PFSK-1 (cell line): ENCODE measurements at regions not wholly inside any gene's neighbourhood (a gene's known extent, or its start where the extent isn't known, plus 50 kb on each side); places are given as distances from the start of the nearest gene placed in this dataset.

ENCODE experiments used
- FOXP2 ChIP-seq: optimal IDR thresholded peaks from 2 replicates; pipeline ENCODE3; 2011; ENCODE audit warnings: borderline replicate concordance, control low read depth, inconsistent platforms; ENCODE audit not compliant: insufficient read depth; ENCODE audit errors: extremely low read length, extremely low read depth
- POLR2AphosphoS5 ChIP-seq: IDR thresholded peaks from 2 replicates; pipeline ENCODE4 v1.6.1; 2012; ENCODE audit warnings: low read depth, mild to moderate bottlenecking, control low read depth, low read length, moderate library complexity
- SIN3A ChIP-seq: IDR thresholded peaks from 2 replicates; pipeline ENCODE4 v1.6.1; 2012; ENCODE audit warnings: mild to moderate bottlenecking, low read length, moderate library complexity, borderline replicate concordance; ENCODE audit not compliant: insufficient read depth
- TAF1 ChIP-seq: IDR thresholded peaks from 2 replicates; pipeline ENCODE4 v1.6.1; 2012; ENCODE audit warnings: low read length, control low read depth, borderline replicate concordance; ENCODE audit not compliant: insufficient read depth
- TF ChIP-seq, protein P1 (sequence below), 2 experiments: IDR thresholded peaks; 2 replicates each; pipeline versions ENCODE4 v1.6.1 to v1.8.0; 2011 to 2012; ENCODE audit warnings: low read depth in 2 of 2, low read length in 2 of 2, control low read depth in 1 of 2, inconsistent platforms in 1 of 2, mild to moderate bottlenecking in 1 of 2, moderate library complexity in 1 of 2; ENCODE audit not compliant: insufficient read depth in 1 of 2

DNA sequence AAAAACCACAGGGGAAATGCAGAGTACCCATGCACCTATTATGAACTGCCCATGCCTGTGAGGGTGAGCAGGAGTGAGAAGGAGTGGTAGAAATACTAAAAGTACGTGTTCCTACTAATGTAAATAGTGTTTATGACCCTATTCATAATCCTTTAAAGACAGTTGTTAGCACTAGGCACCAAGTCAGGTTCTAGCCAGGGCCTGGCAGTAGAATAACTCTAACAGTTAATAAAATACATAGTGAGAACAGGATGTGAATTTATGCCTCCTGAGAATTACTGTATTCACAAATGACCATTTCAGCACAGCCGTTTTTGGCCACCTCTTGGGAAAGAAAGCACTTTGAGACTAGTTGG lies 103.2 kb upstream of the TARS1 start:
- no peak for TF ChIP-seq SIN3A
- TF ChIP-seq, protein P1, sequence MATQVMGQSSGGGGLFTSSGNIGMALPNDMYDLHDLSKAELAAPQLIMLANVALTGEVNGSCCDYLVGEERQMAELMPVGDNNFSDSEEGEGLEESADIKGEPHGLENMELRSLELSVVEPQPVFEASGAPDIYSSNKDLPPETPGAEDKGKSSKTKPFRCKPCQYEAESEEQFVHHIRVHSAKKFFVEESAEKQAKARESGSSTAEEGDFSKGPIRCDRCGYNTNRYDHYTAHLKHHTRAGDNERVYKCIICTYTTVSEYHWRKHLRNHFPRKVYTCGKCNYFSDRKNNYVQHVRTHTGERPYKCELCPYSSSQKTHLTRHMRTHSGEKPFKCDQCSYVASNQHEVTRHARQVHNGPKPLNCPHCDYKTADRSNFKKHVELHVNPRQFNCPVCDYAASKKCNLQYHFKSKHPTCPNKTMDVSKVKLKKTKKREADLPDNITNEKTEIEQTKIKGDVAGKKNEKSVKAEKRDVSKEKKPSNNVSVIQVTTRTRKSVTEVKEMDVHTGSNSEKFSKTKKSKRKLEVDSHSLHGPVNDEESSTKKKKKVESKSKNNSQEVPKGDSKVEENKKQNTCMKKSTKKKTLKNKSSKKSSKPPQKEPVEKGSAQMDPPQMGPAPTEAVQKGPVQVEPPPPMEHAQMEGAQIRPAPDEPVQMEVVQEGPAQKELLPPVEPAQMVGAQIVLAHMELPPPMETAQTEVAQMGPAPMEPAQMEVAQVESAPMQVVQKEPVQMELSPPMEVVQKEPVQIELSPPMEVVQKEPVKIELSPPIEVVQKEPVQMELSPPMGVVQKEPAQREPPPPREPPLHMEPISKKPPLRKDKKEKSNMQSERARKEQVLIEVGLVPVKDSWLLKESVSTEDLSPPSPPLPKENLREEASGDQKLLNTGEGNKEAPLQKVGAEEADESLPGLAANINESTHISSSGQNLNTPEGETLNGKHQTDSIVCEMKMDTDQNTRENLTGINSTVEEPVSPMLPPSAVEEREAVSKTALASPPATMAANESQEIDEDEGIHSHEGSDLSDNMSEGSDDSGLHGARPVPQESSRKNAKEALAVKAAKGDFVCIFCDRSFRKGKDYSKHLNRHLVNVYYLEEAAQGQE (IDR thresholded peaks at IDR 0.05; ENCODE audit: insufficient read depth in 1 of 2, low read depth in 2 of 2, low read length in 2 of 2): no peak
- TF ChIP-seq POLR2AphosphoS5: no peak
- no peak for TF ChIP-seq FOXP2
- TF ChIP-seq TAF1: no peak

DNA sequence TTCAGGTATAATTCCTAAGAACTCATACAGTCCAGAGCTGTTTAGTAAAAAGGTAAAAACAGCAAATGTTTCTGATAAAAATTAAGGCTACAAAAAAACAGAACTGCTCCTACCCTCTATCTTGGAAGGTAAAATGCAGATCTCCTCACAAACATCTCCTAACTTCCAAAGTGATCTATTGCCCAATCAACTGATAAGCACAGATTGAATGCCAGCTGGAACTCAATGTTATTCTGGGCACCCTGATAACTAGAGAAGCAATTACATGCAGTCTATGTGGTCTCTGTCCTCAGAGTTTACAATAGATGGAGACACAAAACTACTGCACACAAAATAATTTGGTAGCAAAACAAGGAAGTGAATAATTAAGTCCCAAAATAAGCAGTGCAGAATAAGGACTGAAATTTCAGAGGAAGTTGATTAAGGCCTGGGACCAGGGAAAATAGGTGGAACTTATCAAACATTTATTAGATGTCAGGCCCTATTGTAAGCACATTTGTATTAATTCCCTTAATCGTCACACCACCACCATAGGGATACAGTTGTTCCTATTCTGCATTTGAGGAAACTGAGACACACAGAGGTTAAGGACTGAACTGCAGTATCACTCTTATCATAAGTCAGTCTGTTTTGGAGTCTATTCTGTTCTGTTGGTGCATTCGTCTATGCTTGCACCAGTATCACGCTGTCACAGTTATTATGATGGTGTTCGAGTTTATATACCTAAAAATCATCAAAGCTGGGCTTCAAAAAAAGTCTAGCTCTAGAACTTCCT lies 102.2 kb upstream of the TARS1 start:
- TF ChIP-seq, protein P1 (IDR thresholded peaks at IDR 0.05; ENCODE audit: insufficient read depth in 1 of 2, low read depth in 2 of 2, low read length in 2 of 2): no peak
- TF ChIP-seq FOXP2 (no peak), TAF1 (no peak), POLR2AphosphoS5 (no peak), SIN3A (no peak)

DNA sequence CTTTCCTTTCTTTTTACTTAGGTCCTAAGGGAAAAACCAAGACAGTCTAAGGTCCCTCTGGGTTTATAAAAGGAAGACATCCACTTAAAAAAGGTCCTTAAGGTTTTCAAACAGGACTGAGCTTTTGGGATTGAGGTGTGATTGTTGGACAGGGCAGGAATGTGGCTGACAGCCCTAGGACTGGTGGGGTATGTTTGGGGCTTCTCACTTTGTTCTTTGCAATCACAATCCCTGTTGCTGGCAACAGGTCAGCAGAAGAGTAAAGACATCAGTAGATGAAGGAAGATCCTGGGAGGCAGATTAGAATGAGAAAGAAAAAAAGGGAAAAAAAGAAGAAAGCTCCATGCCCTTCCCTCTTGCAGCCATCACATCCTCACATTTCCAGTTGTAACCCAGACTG lies 101.4 kb upstream of the TARS1 start:
- TF ChIP-seq, protein P1 (IDR thresholded peaks at IDR 0.05; ENCODE audit: insufficient read depth in 1 of 2, low read depth in 2 of 2, low read length in 2 of 2): no peak
- TF ChIP-seq SIN3A (no peak), POLR2AphosphoS5 (no peak), TAF1 (no peak), FOXP2 (no peak)

DNA sequence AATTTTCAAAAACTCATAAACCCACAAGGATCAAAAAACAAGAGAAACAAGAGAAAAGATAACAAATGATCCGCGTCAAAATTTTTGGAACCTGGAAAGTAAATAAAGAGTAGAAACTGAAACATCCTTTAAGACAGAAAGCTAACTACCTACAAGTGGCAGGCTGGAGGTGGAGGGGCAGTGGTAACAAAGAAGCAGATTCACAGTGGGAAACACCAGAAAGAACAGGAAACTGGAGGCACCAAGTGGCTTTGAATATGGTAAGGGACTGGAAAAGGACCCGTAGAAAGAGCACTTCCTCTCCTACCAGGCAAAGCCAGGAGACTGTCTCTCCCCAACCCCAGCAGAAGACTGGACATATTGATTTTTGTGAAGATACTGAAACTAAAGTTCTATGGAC lies 100.6 kb upstream of the TARS1 start:
- TF ChIP-seq FOXP2: no peak
- TF ChIP-seq TAF1: no peak
- TF ChIP-seq, protein P1 (IDR thresholded peaks at IDR 0.05; ENCODE audit: insufficient read depth in 1 of 2, low read depth in 2 of 2, low read length in 2 of 2): no peak
- no peak for TF ChIP-seq SIN3A
- no peak for TF ChIP-seq POLR2AphosphoS5
